ENCODE measurements at regions not wholly inside any gene's neighbourhood (a gene's known extent, or its start where the extent isn't known, plus 50 kb on each side); places are given as distances from the start of the nearest gene placed in this dataset.

- no peak for TF ChIP-seq POLR2A (IDR thresholded peaks at IDR 0.05; ENCODE audit: low read depth, low read length)
- no peak for TF ChIP-seq POLR2AphosphoS5 (IDR thresholded peaks at IDR 0.05; ENCODE audit: low read depth, low read length)
- no peak for TF ChIP-seq TAF1 (IDR thresholded peaks at IDR 0.05; ENCODE audit: low read depth, low read length)
- TF ChIP-seq POU2F2 (IDR thresholded peaks at IDR 0.05; ENCODE audit: low read depth, low read length): no peak
- no peak for TF ChIP-seq SPI1 (IDR thresholded peaks at IDR 0.05; ENCODE audit: low read depth, low read length)
Observed at GRCh38 chr22:44408829-44409192, 89.2 kb downstream of the RTL6 start.
